WTC11 (cell line): ENCODE measurements at regions not wholly inside any gene's neighbourhood (a gene's known extent, or its start where the extent isn't known, plus 50 kb on each side); places are given as distances from the start of the nearest gene placed in this dataset.

Source experiments
- ATAC-seq: fragments of 200-7000 bp; cut with Tn5 transposase; 2 replicates; pipeline ENCODE4 v1.10.0; 2021; ENCODE audit warnings: mild to moderate bottlenecking, moderate library complexity
- CTCF ChIA-PET: fragments of 300-600 bp; sonication (Branson Sonifier 250); formaldehyde crosslinking; loops from one replicate; lab custom pipeline; 2021; ENCODE audit warnings: antibody characterized with exemption; lab: Charles Lee
- POLR2A ChIA-PET: fragments of 350-600 bp; sonication (Branson Sonifier 250); formaldehyde crosslinking; loops from one replicate; lab custom pipeline; 2021; ENCODE audit warnings: antibody characterized with exemption; lab: Charles Lee
- DNase-seq: peaks from one replicate; pipeline ENCODE4 v3.0.0; 2021; ENCODE audit warnings: low spot score
- H3K27ac Mint-ChIP-seq: 2 replicates; pipeline ENCODE4 v1.8.0; 2021; ENCODE audit warnings: mixed read lengths
- H3K27me3 Mint-ChIP-seq: 2 replicates; pipeline ENCODE4 v1.8.0; 2021; ENCODE audit warnings: low read depth, mild to moderate bottlenecking, moderate library complexity, mixed read lengths
- H3K36me3 Mint-ChIP-seq: 2 replicates; pipeline ENCODE4 v1.8.0; 2021; ENCODE audit warnings: mixed read lengths
- H3K4me1 Mint-ChIP-seq: 2 replicates; pipeline ENCODE4 v1.8.0; 2022; ENCODE audit warnings: mixed read lengths
- H3K4me3 Mint-ChIP-seq: 2 replicates; pipeline ENCODE4 v1.8.0; 2021; ENCODE audit warnings: mild to moderate bottlenecking, moderate library complexity, mixed read lengths
- H3K9me3 Mint-ChIP-seq: 2 replicates; pipeline ENCODE4 v1.8.0; 2021; ENCODE audit warnings: mixed read lengths
- AFF4 ChIP-seq: sonication (generic); formaldehyde crosslinking; IDR thresholded peaks from 2 replicates; pipeline ENCODE4 v1.8.1; 2023; ENCODE audit warnings: mild to moderate bottlenecking, missing genetic modification reagents, borderline replicate concordance
- CREB1 ChIP-seq: sonication (generic); formaldehyde crosslinking; IDR thresholded peaks from 2 replicates; pipeline ENCODE4 v1.8.0; 2023; ENCODE audit warnings: mild to moderate bottlenecking, missing genetic modification reagents
- ETV6 ChIP-seq: sonication (generic); formaldehyde crosslinking; IDR thresholded peaks from 2 replicates; pipeline ENCODE4 v1.8.1; 2022; ENCODE audit warnings: mild to moderate bottlenecking, missing genetic modification reagents
- FOXP1 ChIP-seq: sonication (generic); formaldehyde crosslinking; IDR thresholded peaks from 2 replicates; pipeline ENCODE4 v1.8.0; 2022; ENCODE audit warnings: missing genetic modification reagents, mild to moderate bottlenecking, moderate library complexity, borderline replicate concordance
- GABPB1 ChIP-seq: sonication (generic); formaldehyde crosslinking; IDR thresholded peaks from 2 replicates; pipeline ENCODE4 v1.8.1; 2023; ENCODE audit warnings: mild to moderate bottlenecking, missing genetic modification reagents
- GTF2I ChIP-seq: fragments of 250-450 bp; sonication (Bioruptor Pico); conservative IDR thresholded peaks from 2 replicates; pipeline ENCODE4 v1.4.0; 2021; ENCODE audit warnings: mild to moderate bottlenecking
- IRF1 ChIP-seq: sonication (generic); formaldehyde crosslinking; IDR thresholded peaks from 2 replicates; pipeline ENCODE4 v1.8.0; 2023; ENCODE audit warnings: missing genetic modification reagents
- NFATC4 ChIP-seq: fragments of 250-450 bp; sonication (Bioruptor Pico); IDR thresholded peaks from 2 replicates; pipeline ENCODE4 v1.9.0; 2021; ENCODE audit warnings: mild to moderate bottlenecking
- NFE2L1 ChIP-seq: sonication (generic); formaldehyde crosslinking; IDR thresholded peaks from 2 replicates; pipeline ENCODE4 v1.8.1; 2023; ENCODE audit warnings: missing genetic modification reagents
- NR2C2 ChIP-seq: sonication (generic); formaldehyde crosslinking; IDR thresholded peaks from 2 replicates; pipeline ENCODE4 v1.8.0; 2022; ENCODE audit warnings: mild to moderate bottlenecking, missing genetic modification reagents
- SMAD4 ChIP-seq: sonication (generic); formaldehyde crosslinking; IDR thresholded peaks from 2 replicates; pipeline ENCODE4 v1.8.0; 2022; ENCODE audit warnings: mild to moderate bottlenecking, missing genetic modification reagents
- SOX15 ChIP-seq: fragments of 250-450 bp; sonication (Bioruptor Pico); IDR thresholded peaks from 2 replicates; pipeline ENCODE4 v1.9.0; 2021; ENCODE audit warnings: mild to moderate bottlenecking
- SP1 ChIP-seq: sonication (generic); formaldehyde crosslinking; conservative IDR thresholded peaks from 2 replicates; pipeline ENCODE4 v1.8.1; 2022; ENCODE audit warnings: missing genetic modification reagents
- TEAD4 ChIP-seq: sonication (generic); formaldehyde crosslinking; IDR thresholded peaks from 2 replicates; pipeline ENCODE4 v1.8.0; 2022; ENCODE audit warnings: mild to moderate bottlenecking, missing genetic modification reagents
- USF2 ChIP-seq: sonication (generic); formaldehyde crosslinking; IDR thresholded peaks from 2 replicates; pipeline ENCODE4 v1.8.1; 2023; ENCODE audit warnings: mild to moderate bottlenecking, missing genetic modification reagents, moderate library complexity
- ZNF121 ChIP-seq: sonication (generic); formaldehyde crosslinking; IDR thresholded peaks from 2 replicates; pipeline ENCODE4 v1.8.0; 2023; ENCODE audit warnings: missing genetic modification reagents
- ZNF138 ChIP-seq: sonication (generic); formaldehyde crosslinking; conservative IDR thresholded peaks from 2 replicates; pipeline ENCODE4 v1.8.1; 2022; ENCODE audit warnings: mild to moderate bottlenecking, moderate library complexity, missing genetic modification reagents
- TF ChIP-seq, protein P1 (sequence below): sonication (generic); formaldehyde crosslinking; IDR thresholded peaks from 2 replicates; pipeline ENCODE4 v1.8.0; 2023; ENCODE audit warnings: mild to moderate bottlenecking, missing genetic modification reagents
- TF ChIP-seq, protein P2 (sequence below): sonication (generic); formaldehyde crosslinking; IDR thresholded peaks from 2 replicates; pipeline ENCODE4 v1.8.1; 2022; ENCODE audit warnings: missing genetic modification reagents, borderline replicate concordance
- TF ChIP-seq, protein P3 (sequence below): sonication (generic); formaldehyde crosslinking; IDR thresholded peaks from 2 replicates; pipeline ENCODE4 v1.8.0; 2023; ENCODE audit warnings: missing genetic modification reagents, mild to moderate bottlenecking, borderline replicate concordance

- ChIA-PET CTCF (no interaction called here), POLR2A (no interaction called here)
- Mint-ChIP-seq H3K36me3 (peaks cover 9% of the 10 kb centered on the region), H3K27me3 (no peaks in the 10 kb centered on the region), H3K9me3 (peaks cover 27% of the 10 kb centered on the region), H3K4me1 (peaks cover 19% of the 10 kb centered on the region), H3K27ac (no peak overlapping the region), H3K4me3 (no peak overlapping the region)
- ATAC-seq (no peak), DNase-seq (no peak)
- TF ChIP-seq, protein P1, sequence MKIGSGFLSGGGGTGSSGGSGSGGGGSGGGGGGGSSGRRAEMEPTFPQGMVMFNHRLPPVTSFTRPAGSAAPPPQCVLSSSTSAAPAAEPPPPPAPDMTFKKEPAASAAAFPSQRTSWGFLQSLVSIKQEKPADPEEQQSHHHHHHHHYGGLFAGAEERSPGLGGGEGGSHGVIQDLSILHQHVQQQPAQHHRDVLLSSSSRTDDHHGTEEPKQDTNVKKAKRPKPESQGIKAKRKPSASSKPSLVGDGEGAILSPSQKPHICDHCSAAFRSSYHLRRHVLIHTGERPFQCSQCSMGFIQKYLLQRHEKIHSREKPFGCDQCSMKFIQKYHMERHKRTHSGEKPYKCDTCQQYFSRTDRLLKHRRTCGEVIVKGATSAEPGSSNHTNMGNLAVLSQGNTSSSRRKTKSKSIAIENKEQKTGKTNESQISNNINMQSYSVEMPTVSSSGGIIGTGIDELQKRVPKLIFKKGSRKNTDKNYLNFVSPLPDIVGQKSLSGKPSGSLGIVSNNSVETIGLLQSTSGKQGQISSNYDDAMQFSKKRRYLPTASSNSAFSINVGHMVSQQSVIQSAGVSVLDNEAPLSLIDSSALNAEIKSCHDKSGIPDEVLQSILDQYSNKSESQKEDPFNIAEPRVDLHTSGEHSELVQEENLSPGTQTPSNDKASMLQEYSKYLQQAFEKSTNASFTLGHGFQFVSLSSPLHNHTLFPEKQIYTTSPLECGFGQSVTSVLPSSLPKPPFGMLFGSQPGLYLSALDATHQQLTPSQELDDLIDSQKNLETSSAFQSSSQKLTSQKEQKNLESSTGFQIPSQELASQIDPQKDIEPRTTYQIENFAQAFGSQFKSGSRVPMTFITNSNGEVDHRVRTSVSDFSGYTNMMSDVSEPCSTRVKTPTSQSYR (CRISPR knock-in tag), result no peak
- TF ChIP-seq NFATC4 (CRISPR knock-in tag) (no peak), ZNF121 (CRISPR knock-in tag) (no peak), AFF4 (CRISPR knock-in tag) (no peak), SP1 (CRISPR knock-in tag) (no peak), CREB1 (CRISPR knock-in tag) (no peak), USF2 (CRISPR knock-in tag) (no peak), ZNF138 (no peak), IRF1 (no peak), SMAD4 (no peak), SOX15 (CRISPR knock-in tag) (no peak), GABPB1 (CRISPR knock-in tag) (no peak), NFE2L1 (CRISPR knock-in tag) (no peak), FOXP1 (CRISPR knock-in tag) (no peak), ETV6 (no peak), NR2C2 (CRISPR knock-in tag) (no peak), GTF2I (CRISPR knock-in tag) (no peak), TEAD4 (CRISPR knock-in tag) (no peak)
- TF ChIP-seq, protein P2, sequence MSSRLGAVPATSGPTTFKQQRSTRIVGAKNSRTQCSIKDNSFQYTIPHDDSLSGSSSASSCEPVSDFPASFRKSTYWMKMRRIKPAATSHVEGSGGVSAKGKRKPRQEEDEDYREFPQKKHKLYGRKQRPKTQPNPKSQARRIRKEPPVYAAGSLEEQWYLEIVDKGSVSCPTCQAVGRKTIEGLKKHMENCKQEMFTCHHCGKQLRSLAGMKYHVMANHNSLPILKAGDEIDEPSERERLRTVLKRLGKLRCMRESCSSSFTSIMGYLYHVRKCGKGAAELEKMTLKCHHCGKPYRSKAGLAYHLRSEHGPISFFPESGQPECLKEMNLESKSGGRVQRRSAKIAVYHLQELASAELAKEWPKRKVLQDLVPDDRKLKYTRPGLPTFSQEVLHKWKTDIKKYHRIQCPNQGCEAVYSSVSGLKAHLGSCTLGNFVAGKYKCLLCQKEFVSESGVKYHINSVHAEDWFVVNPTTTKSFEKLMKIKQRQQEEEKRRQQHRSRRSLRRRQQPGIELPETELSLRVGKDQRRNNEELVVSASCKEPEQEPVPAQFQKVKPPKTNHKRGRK, result no peak
- TF ChIP-seq, protein P3, sequence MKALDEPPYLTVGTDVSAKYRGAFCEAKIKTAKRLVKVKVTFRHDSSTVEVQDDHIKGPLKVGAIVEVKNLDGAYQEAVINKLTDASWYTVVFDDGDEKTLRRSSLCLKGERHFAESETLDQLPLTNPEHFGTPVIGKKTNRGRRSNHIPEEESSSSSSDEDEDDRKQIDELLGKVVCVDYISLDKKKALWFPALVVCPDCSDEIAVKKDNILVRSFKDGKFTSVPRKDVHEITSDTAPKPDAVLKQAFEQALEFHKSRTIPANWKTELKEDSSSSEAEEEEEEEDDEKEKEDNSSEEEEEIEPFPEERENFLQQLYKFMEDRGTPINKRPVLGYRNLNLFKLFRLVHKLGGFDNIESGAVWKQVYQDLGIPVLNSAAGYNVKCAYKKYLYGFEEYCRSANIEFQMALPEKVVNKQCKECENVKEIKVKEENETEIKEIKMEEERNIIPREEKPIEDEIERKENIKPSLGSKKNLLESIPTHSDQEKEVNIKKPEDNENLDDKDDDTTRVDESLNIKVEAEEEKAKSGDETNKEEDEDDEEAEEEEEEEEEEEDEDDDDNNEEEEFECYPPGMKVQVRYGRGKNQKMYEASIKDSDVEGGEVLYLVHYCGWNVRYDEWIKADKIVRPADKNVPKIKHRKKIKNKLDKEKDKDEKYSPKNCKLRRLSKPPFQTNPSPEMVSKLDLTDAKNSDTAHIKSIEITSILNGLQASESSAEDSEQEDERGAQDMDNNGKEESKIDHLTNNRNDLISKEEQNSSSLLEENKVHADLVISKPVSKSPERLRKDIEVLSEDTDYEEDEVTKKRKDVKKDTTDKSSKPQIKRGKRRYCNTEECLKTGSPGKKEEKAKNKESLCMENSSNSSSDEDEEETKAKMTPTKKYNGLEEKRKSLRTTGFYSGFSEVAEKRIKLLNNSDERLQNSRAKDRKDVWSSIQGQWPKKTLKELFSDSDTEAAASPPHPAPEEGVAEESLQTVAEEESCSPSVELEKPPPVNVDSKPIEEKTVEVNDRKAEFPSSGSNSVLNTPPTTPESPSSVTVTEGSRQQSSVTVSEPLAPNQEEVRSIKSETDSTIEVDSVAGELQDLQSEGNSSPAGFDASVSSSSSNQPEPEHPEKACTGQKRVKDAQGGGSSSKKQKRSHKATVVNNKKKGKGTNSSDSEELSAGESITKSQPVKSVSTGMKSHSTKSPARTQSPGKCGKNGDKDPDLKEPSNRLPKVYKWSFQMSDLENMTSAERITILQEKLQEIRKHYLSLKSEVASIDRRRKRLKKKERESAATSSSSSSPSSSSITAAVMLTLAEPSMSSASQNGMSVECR (CRISPR knock-in tag), result no peak
Observed at GRCh38 chr12:92458996-92459395, 243.8 kb upstream of the PLEKHG7 start.
